RWPE2 (cell line): ENCODE measurements at regions not wholly inside any gene's neighbourhood (a gene's known extent, or its start where the extent isn't known, plus 50 kb on each side); places are given as distances from the start of the nearest gene placed in this dataset.

Experiments
- ATAC-seq: fragments of 200-7000 bp; cut with Tn5 transposase; 3 replicates; pipeline ENCODE4 v1.9.1; 2021; ENCODE audit warnings: low read depth
- DNase-seq: peaks from one replicate; pipeline ENCODE4 v3.0.0-alpha.2; 2020; ENCODE audit warnings: low spot score
- H3K27ac ChIP-seq: fragments of 450-650 bp; 2 replicates; pipeline ENCODE4 v1.5.1; 2017; ENCODE audit warnings: mild to moderate bottlenecking; ENCODE audit not compliant: poor library complexity, severe bottlenecking
- H3K27me3 ChIP-seq: fragments of 250-450 bp; sonication (Bioruptor Pico); 2 replicates; pipeline ENCODE4 v1.5.1; 2021; ENCODE audit warnings: mild to moderate bottlenecking, moderate library complexity; ENCODE audit not compliant: insufficient read depth, poor library complexity, severe bottlenecking
- H3K36me3 ChIP-seq: fragments of 250-450 bp; sonication (Bioruptor Pico); 2 replicates; pipeline ENCODE4 v1.5.1; 2020; ENCODE audit warnings: low read depth, mild to moderate bottlenecking, moderate library complexity
- H3K4me1 ChIP-seq: fragments of 250-450 bp; sonication (Bioruptor Pico); 2 replicates; pipeline ENCODE4 v1.5.1; 2021; ENCODE audit warnings: mild to moderate bottlenecking, moderate library complexity; ENCODE audit not compliant: insufficient read depth, poor library complexity, severe bottlenecking
- H3K4me3 ChIP-seq: fragments of 250-450 bp; sonication (Bioruptor Pico); 2 replicates; pipeline ENCODE4 v1.5.1; 2021; ENCODE audit warnings: mild to moderate bottlenecking, moderate library complexity; ENCODE audit not compliant: severe bottlenecking
- H3K9me3 ChIP-seq: fragments of 250-450 bp; sonication (Bioruptor Pico); 2 replicates; pipeline ENCODE4 v1.5.1; 2021; ENCODE audit warnings: mild to moderate bottlenecking, moderate library complexity; ENCODE audit not compliant: severe bottlenecking
- TF ChIP-seq, protein P1 (sequence below): fragments of 450-650 bp; IDR thresholded peaks from one replicate; pipeline ENCODE4 v1.5.1; 2017; ENCODE audit warnings: mild to moderate bottlenecking, moderate library complexity; ENCODE audit not compliant: poor library complexity, severe bottlenecking

DNA sequence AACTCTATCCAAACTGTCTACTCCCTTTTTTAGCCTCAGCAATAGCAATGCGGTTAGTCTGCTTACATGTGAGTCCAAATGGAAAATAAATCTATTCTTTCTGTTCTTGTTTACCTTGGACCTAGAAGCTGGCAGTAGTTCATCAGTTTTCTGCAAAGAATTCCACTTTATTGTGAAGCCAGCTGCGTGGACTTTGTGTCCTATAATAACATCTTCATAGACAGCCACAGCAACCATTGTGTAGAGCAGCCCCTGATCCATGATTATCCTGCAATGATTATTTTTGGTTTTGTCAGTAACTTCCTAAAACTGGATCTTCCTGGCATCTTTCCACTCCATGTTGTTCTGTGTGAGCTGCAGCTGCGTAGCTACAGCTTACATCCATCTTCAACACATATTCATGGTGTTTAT is 408.7 kb downstream of the NUF2 start:
- H3K36me3 ChIP-seq, result no peaks in the 10 kb centered on the region
- no peaks in the 10 kb centered on the region for H3K9me3 ChIP-seq
- H3K4me3 ChIP-seq, result no peak overlapping the region
- TF ChIP-seq, protein P1, sequence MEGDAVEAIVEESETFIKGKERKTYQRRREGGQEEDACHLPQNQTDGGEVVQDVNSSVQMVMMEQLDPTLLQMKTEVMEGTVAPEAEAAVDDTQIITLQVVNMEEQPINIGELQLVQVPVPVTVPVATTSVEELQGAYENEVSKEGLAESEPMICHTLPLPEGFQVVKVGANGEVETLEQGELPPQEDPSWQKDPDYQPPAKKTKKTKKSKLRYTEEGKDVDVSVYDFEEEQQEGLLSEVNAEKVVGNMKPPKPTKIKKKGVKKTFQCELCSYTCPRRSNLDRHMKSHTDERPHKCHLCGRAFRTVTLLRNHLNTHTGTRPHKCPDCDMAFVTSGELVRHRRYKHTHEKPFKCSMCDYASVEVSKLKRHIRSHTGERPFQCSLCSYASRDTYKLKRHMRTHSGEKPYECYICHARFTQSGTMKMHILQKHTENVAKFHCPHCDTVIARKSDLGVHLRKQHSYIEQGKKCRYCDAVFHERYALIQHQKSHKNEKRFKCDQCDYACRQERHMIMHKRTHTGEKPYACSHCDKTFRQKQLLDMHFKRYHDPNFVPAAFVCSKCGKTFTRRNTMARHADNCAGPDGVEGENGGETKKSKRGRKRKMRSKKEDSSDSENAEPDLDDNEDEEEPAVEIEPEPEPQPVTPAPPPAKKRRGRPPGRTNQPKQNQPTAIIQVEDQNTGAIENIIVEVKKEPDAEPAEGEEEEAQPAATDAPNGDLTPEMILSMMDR, result no peak
- ATAC-seq (no peak), DNase-seq (no peak)
- H3K4me1 ChIP-seq, result no peaks in the 10 kb centered on the region
- no peak overlapping the region for H3K27ac ChIP-seq
- no peaks in the 10 kb centered on the region for H3K27me3 ChIP-seq

DNA sequence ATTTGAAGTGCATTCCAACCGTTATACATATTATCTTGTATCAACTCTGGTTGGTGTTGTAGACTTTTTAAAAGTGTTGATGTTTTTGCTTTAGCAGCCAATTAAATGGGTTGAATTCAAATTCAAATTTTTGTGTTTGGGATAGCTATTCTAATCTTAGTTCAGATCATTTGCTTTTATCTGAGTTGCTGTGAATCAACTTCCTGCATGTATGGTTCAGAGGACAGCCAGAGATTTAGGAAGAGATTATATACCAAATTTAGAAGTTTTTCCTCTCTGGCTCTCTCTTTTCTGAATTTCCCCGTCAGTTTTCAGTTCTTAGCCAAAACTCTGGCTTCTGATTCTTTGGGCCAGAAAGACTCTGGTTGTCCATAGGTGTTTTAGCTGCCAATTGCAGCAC is 415.5 kb downstream of the NUF2 start:
- ATAC-seq, result no peak
- H3K36me3 ChIP-seq, result no peaks in the 10 kb centered on the region
- H3K27me3 ChIP-seq, result no peaks in the 10 kb centered on the region
- H3K9me3 ChIP-seq, result no peaks in the 10 kb centered on the region
- no peak for DNase-seq
- TF ChIP-seq, protein P1, result no peak
- no peaks in the 10 kb centered on the region for H3K4me1 ChIP-seq
- H3K27ac ChIP-seq, result no peak overlapping the region
- no peak overlapping the region for H3K4me3 ChIP-seq

DNA sequence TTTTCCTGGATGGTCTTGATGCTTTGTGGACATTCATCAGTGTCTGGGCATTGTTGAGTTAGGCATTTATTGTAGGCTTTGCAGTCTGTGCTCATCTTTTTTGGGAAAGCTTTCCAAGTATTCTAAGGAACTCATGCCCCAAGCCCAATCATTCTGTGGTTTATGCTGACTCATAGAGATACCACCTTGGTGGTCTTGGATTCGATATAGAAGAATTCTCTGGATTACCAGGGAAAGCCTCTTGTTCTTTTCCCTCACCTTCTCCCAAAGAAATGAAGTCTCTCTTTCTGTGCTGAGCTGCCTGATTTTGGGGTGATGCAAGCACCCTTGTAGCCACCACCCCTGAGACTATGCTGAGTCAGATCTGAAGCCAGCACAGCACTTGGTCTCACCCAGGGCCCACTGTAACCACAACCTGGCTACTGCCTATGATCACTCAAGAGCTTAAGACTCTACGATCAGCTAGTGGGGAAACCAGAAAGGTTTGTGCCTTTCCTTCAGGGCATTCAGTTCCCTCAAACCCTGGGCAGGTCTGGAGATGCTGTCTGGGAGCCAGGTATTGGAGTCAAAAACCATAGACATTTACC is 422.6 kb downstream of the NUF2 start:
- DNase-seq (no peak), ATAC-seq (no peak)
- Histone ChIP-seq H3K9me3 (no peaks in the 10 kb centered on the region), H3K4me3 (no peak overlapping the region), H3K4me1 (no peaks in the 10 kb centered on the region), H3K27ac (no peak overlapping the region), H3K36me3 (no peaks in the 10 kb centered on the region), H3K27me3 (no peaks in the 10 kb centered on the region)
- TF ChIP-seq, protein P1, result no peak

DNA sequence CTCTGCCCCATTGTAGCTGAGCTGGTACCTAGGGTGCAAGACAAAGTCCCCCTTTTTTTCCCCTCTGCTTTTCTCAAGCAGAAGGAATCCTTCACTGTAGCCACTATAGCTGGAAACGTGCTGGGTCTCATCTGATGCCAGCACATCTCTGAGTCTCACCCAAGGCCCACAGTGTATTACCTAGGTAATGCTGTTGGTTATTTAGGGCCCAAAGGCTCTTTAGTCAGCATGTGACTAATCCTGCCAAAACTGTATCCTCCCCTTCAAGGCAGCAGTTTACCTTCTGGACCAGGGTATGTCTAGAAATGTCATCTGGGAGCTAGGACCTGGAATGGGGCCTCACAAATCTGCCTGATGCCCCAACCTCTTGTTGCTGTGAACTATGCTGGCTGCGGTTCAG is 423.4 kb downstream of the NUF2 start:
- no peak overlapping the region for H3K4me3 ChIP-seq
- H3K4me1 ChIP-seq, result no peaks in the 10 kb centered on the region
- ATAC-seq (no peak), DNase-seq (no peak)
- no peak overlapping the region for H3K27ac ChIP-seq
- TF ChIP-seq, protein P1, result no peak
- no peaks in the 10 kb centered on the region for H3K9me3 ChIP-seq
- H3K27me3 ChIP-seq, result no peaks in the 10 kb centered on the region
- H3K36me3 ChIP-seq, result no peaks in the 10 kb centered on the region

DNA sequence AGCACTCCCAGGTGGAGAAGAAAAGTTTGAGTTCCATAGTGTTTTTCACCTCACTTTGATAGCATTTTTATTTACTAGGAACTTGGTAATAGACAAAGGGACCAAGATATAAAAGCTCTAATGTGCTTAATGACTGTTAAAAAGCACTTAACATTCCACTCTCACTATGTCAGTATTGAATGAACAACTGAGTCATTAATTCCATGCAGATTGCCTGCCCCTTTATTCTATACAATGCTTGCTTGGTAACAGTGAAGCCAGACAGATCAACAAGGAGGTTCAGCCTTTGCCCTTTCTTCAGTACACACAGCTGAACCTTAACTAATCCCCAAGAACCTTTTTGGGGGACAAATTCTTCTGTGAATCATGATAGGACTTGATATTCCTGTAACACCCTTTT is 425.5 kb downstream of the NUF2 start:
- Histone ChIP-seq H3K9me3 (no peaks in the 10 kb centered on the region), H3K4me3 (no peak overlapping the region), H3K4me1 (no peaks in the 10 kb centered on the region), H3K27ac (no peak overlapping the region), H3K27me3 (no peaks in the 10 kb centered on the region), H3K36me3 (no peaks in the 10 kb centered on the region)
- ATAC-seq, result peak; percentile 46; the same call in 1 of the 3 replicates
- TF ChIP-seq, protein P1, result no peak
- DNase-seq, result no peak
